OCI-LY7 (cell line): ENCODE measurements at regions not wholly inside any gene's neighbourhood (a gene's known extent, or its start where the extent isn't known, plus 50 kb on each side); places are given as distances from the start of the nearest gene placed in this dataset.

ENCODE experiments used
- BruUV-seq: library from RNA; stranded (reverse); fragments of 400-500 nt; replicated peaks from 2 replicates; lab custom pipeline; 2021; lab: Mats Ljungman, UMichigan
- CTCF ChIA-PET: fragments of 300-600 bp; sonication (Branson Sonifier 250); formaldehyde crosslinking; loops from one replicate; lab custom pipeline; 2022; ENCODE audit warnings: antibody characterized with exemption; ENCODE audit not compliant: unreplicated experiment; lab: Charles Lee
- POLR2A ChIA-PET: fragments of 300-600 bp; sonication (Branson Sonifier 250); formaldehyde crosslinking; loops from one replicate; lab custom pipeline; 2022; ENCODE audit warnings: antibody characterized with exemption; lab: Charles Lee
- DNase-seq: peaks from one replicate; pipeline ENCODE4 v3.0.0-alpha.2; 2015; ENCODE audit warnings: low spot score
- H2AFZ ChIP-seq: fragments of 200-600 bp; sonication (generic), shearing (Covaris generic); 2 replicates; pipeline ENCODE4 v1.6.1; 2014; ENCODE audit warnings: mild to moderate bottlenecking, antibody characterized with exemption, low read length, moderate library complexity
- H3K27ac ChIP-seq: fragments of 200-600 bp; sonication (generic); 2 replicates; pipeline ENCODE4 v1.5.1; 2014; ENCODE audit warnings: mixed run types, low read depth, mild to moderate bottlenecking, moderate library complexity, low read length, inconsistent platforms; ENCODE audit not compliant: poor library complexity, severe bottlenecking
- H3K36me3 ChIP-seq: fragments of 200-600 bp; sonication (generic); 2 replicates; pipeline ENCODE4 v1.6.1; 2014; ENCODE audit warnings: mild to moderate bottlenecking, antibody characterized with exemption, low read length, moderate library complexity, mixed read lengths; ENCODE audit not compliant: insufficient read depth
- H3K4me1 ChIP-seq: fragments of 200-600 bp; sonication (generic); 2 replicates; pipeline ENCODE4 v1.5.1; 2014; ENCODE audit warnings: mild to moderate bottlenecking, low read length; ENCODE audit not compliant: insufficient read depth, poor library complexity, severe bottlenecking
- H3K4me2 ChIP-seq: fragments of 200-600 bp; sonication (generic); 2 replicates; pipeline ENCODE4 v1.6.1; 2014; ENCODE audit warnings: mild to moderate bottlenecking, low read length
- H3K4me3 ChIP-seq: fragments of 200-600 bp; sonication (generic); 2 replicates; pipeline ENCODE4 v1.5.1; 2014; ENCODE audit warnings: mild to moderate bottlenecking, low read depth, low read length; ENCODE audit not compliant: poor library complexity, severe bottlenecking
- H3K79me2 ChIP-seq: fragments of 200-600 bp; sonication (generic); 2 replicates; pipeline ENCODE4 v1.6.1; 2016; ENCODE audit warnings: low read depth, mild to moderate bottlenecking, low read length, moderate library complexity, mixed read lengths; ENCODE audit not compliant: insufficient read depth
- H3K9me2 ChIP-seq: fragments of 200-600 bp; sonication (generic); 2 replicates; pipeline ENCODE4 v1.6.1; 2016; ENCODE audit warnings: mild to moderate bottlenecking, low read length, mixed read lengths; ENCODE audit not compliant: insufficient read depth
- H3K9me3 ChIP-seq: fragments of 200-600 bp; sonication (generic); 2 replicates; pipeline ENCODE4 v1.6.1; 2014; ENCODE audit warnings: mild to moderate bottlenecking, mixed run types, low read length, mixed read lengths
- H4K20me1 ChIP-seq: fragments of 200-600 bp; sonication (generic); 2 replicates; pipeline ENCODE4 v1.6.1; 2014; ENCODE audit warnings: mild to moderate bottlenecking, antibody characterized with exemption, low read length, moderate library complexity, mixed read lengths; ENCODE audit not compliant: insufficient read depth
- CTCF ChIP-seq: fragments of 200-600 bp; sonication (generic); conservative IDR thresholded peaks from 2 replicates; pipeline ENCODE4 v1.5.1; 2014; ENCODE audit warnings: mild to moderate bottlenecking, antibody characterized with exemption, low read length, moderate library complexity, mixed read lengths
- EZH2phosphoT487 ChIP-seq: fragments of 200-600 bp; sonication (generic); IDR thresholded peaks from 2 replicates; pipeline ENCODE4 v1.6.1; 2018; ENCODE audit warnings: low read depth, borderline replicate concordance, mild to moderate bottlenecking, mixed run types, antibody characterized with exemption, low read length, moderate library complexity, mixed read lengths
- intact Hi-C: fragments of 100-400 bp; cut with micrococcal nuclease; formaldehyde crosslinking; loops from one replicate; pipeline ENCODE4 v1.10.0; 2022; ENCODE audit not compliant: unreplicated experiment

- no peaks in the 10 kb centered on the region for H3K36me3 ChIP-seq
- H3K79me2 ChIP-seq: no peaks in the 10 kb centered on the region
- no peaks in the 10 kb centered on the region for H3K4me1 ChIP-seq
- H2AFZ ChIP-seq: no peak overlapping the region
- H3K4me3 ChIP-seq: no peak overlapping the region
- no peak for DNase-seq
- no peak overlapping the region for H3K4me2 ChIP-seq
- H3K9me3 ChIP-seq: no peaks in the 10 kb centered on the region
- H3K27ac ChIP-seq: no peak overlapping the region
- intact Hi-C loops: no loop called here
- POLR2A ChIA-PET: no interaction called here
- H4K20me1 ChIP-seq: no peaks in the 10 kb centered on the region
- H3K9me2 ChIP-seq: no peaks in the 10 kb centered on the region
- BruUV-seq: no TSS peak
- CTCF ChIA-PET: no interaction called here
- no peak for TF ChIP-seq CTCF
- TF ChIP-seq EZH2phosphoT487: no peak
Measured at GRCh38 chr4:27414887-27415731, 554.5 kb downstream of the STIM2 start.

GRCh38 chr4:27428661-27429060 lies 568.0 kb downstream of the STIM2 start:
- DNase-seq: no peak
- no peaks in the 10 kb centered on the region for H3K9me2 ChIP-seq
- no peaks in the 10 kb centered on the region for H3K36me3 ChIP-seq
- no peaks in the 10 kb centered on the region for H3K9me3 ChIP-seq
- H3K79me2 ChIP-seq: no peaks in the 10 kb centered on the region
- CTCF ChIA-PET: no interaction called here
- intact Hi-C loops: no loop called here
- H3K4me3 ChIP-seq: no peak overlapping the region
- H4K20me1 ChIP-seq: no peaks in the 10 kb centered on the region
- POLR2A ChIA-PET: no interaction called here
- no peak for TF ChIP-seq CTCF
- TF ChIP-seq EZH2phosphoT487: no peak
- H3K4me1 ChIP-seq: no peaks in the 10 kb centered on the region
- BruUV-seq: no TSS peak
- no peak overlapping the region for H3K4me2 ChIP-seq
- no peak overlapping the region for H2AFZ ChIP-seq
- H3K27ac ChIP-seq: no peak overlapping the region

- Histone ChIP-seq H3K27ac (no peak overlapping the region), H4K20me1 (no peaks in the 10 kb centered on the region), H3K4me1 (no peaks in the 10 kb centered on the region), H3K79me2 (no peaks in the 10 kb centered on the region), H3K36me3 (no peaks in the 10 kb centered on the region), H3K4me3 (no peak overlapping the region), H2AFZ (no peak overlapping the region), H3K9me2 (no peaks in the 10 kb centered on the region), H3K4me2 (no peak overlapping the region), H3K9me3 (no peaks in the 10 kb centered on the region)
- ChIA-PET POLR2A (no interaction called here), CTCF (no interaction called here)
- no peak for TF ChIP-seq CTCF
- TF ChIP-seq EZH2phosphoT487: no peak
- no peak for DNase-seq
- intact Hi-C loops: no loop called here
- BruUV-seq: no TSS peak
Measured at GRCh38 chr4:27429364-27429871, 568.8 kb downstream of the STIM2 start.
